Activated T-cell treated with anti-CD3 and anti-CD28 coated beads for 48 hours (primary cell): ENCODE measurements at regions not wholly inside any gene's neighbourhood (a gene's known extent, or its start where the extent isn't known, plus 50 kb on each side); places are given as distances from the start of the nearest gene placed in this dataset.
A peak's percentile ranks its signal among the peaks of the same experiment; 100 is the strongest.

Source experiments
- DNase-seq: peaks from one replicate; pipeline ENCODE4 v3.0.0-alpha.2; 2020; ENCODE audit warnings: low read depth

GRCh38 chr14:100658181-100658886, 68.4 kb upstream of the DLK1 start:
- no peak for DNase-seq

- DNase-seq = no peak
These were observed 67.2 kb upstream of the DLK1 start for GRCh38 chr14:100659345-100660001.

GRCh38 chr14:100660498-100660881, 66.2 kb upstream of the DLK1 start:
- no peak for DNase-seq

GRCh38 chr14:100660882-100661635, 65.6 kb upstream of the DLK1 start:
- DNase-seq = no peak

GRCh38 chr14:100662879-100663760, 63.6 kb upstream of the DLK1 start:
- DNase-seq = peak; percentile 55

GRCh38 chr14:100663761-100664052, 63.0 kb upstream of the DLK1 start:
- no peak for DNase-seq

GRCh38 chr14:100664231-100664630, 62.5 kb upstream of the DLK1 start:
- no peak for DNase-seq

- no peak for DNase-seq
These were observed 61.7 kb upstream of the DLK1 start for GRCh38 chr14:100664841-100665510.

GRCh38 chr14:100665511-100666032, 61.1 kb upstream of the DLK1 start:
- no peak for DNase-seq

GRCh38 chr14:100666403-100666802, 60.3 kb upstream of the DLK1 start:
- no peak for DNase-seq

- DNase-seq = no peak
These were observed 59.8 kb upstream of the DLK1 start for GRCh38 chr14:100666851-100667250.

GRCh38 chr14:100667656-100668055, 59.0 kb upstream of the DLK1 start:
- no peak for DNase-seq

GRCh38 chr14:100668352-100668751, 58.3 kb upstream of the DLK1 start:
- no peak for DNase-seq

GRCh38 chr14:100669011-100669412, 57.7 kb upstream of the DLK1 start:
- DNase-seq = no peak

GRCh38 chr14:100669468-100669867, 57.2 kb upstream of the DLK1 start:
- DNase-seq = no peak

GRCh38 chr14:100670017-100670752, 56.5 kb upstream of the DLK1 start:
- DNase-seq = no peak

GRCh38 chr14:100670753-100671049, 56.0 kb upstream of the DLK1 start:
- DNase-seq = no peak

GRCh38 chr14:100671386-100671901, 55.2 kb upstream of the DLK1 start:
- no peak for DNase-seq

- DNase-seq = no peak
These were observed 54.8 kb upstream of the DLK1 start for GRCh38 chr14:100671906-100672305.

GRCh38 chr14:100673085-100673806, 53.4 kb upstream of the DLK1 start:
- no peak for DNase-seq
